ENCODE measurements at regions not wholly inside any gene's neighbourhood (a gene's known extent, or its start where the extent isn't known, plus 50 kb on each side); places are given as distances from the start of the nearest gene placed in this dataset.

- Histone ChIP-seq H3K4me3 (ENCODE audit: low read depth, low read length) (no peak overlapping the region), H3K36me3 (ENCODE audit: control insufficient read depth, insufficient read depth, low read length) (no peaks in the 10 kb centered on the region), H3K27me3 (ENCODE audit: control insufficient read depth, insufficient read depth, low read length) (no peaks in the 10 kb centered on the region; the same call in 1 of the 2 replicates)
- no peak for TF ChIP-seq CTCF (IDR thresholded peaks at IDR 0.05; ENCODE audit: insufficient read depth, low read depth, low read length)
- CTCF ChIA-PET = no interaction called here
- no peak for DNase-seq (ENCODE audit: low read depth)
- POLR2A ChIA-PET = no interaction called here
Measured at GRCh38 chr6:85163156-85164080, 286.5 kb upstream of the NT5E start.

GRCh38 chr6:85157311-85157710, 292.6 kb upstream of the NT5E start:
- H3K4me3 ChIP-seq (ENCODE audit: low read depth, low read length) = no peak overlapping the region
- H3K27me3 ChIP-seq (ENCODE audit: control insufficient read depth, insufficient read depth, low read length) = no peaks in the 10 kb centered on the region
- CTCF ChIA-PET = no interaction called here
- TF ChIP-seq CTCF (IDR thresholded peaks at IDR 0.05; ENCODE audit: insufficient read depth, low read depth, low read length) = no peak
- H3K36me3 ChIP-seq (ENCODE audit: control insufficient read depth, insufficient read depth, low read length) = no peaks in the 10 kb centered on the region
- POLR2A ChIA-PET = no interaction called here
- peak; percentile 7 for DNase-seq (ENCODE audit: low read depth)

GRCh38 chr6:85143676-85144075, 306.2 kb upstream of the NT5E start:
- ChIA-PET CTCF (no interaction called here), POLR2A (no interaction called here)
- no peaks in the 10 kb centered on the region for H3K27me3 ChIP-seq (ENCODE audit: control insufficient read depth, insufficient read depth, low read length)
- H3K36me3 ChIP-seq (ENCODE audit: control insufficient read depth, insufficient read depth, low read length) = no peaks in the 10 kb centered on the region
- H3K4me3 ChIP-seq (ENCODE audit: low read depth, low read length) = no peak overlapping the region
- no peak for DNase-seq (ENCODE audit: low read depth)
- no peak for TF ChIP-seq CTCF (IDR thresholded peaks at IDR 0.05; ENCODE audit: insufficient read depth, low read depth, low read length)

- no peak for DNase-seq (ENCODE audit: low read depth)
- no peak for TF ChIP-seq CTCF (IDR thresholded peaks at IDR 0.05; ENCODE audit: insufficient read depth, low read depth, low read length)
- ChIA-PET CTCF (no interaction called here), POLR2A (no interaction called here)
- H3K27me3 ChIP-seq (ENCODE audit: control insufficient read depth, insufficient read depth, low read length) = no peaks in the 10 kb centered on the region
- no peaks in the 10 kb centered on the region for H3K36me3 ChIP-seq (ENCODE audit: control insufficient read depth, insufficient read depth, low read length)
- no peak overlapping the region for H3K4me3 ChIP-seq (ENCODE audit: low read depth, low read length)
Measured at GRCh38 chr6:85137865-85138264, 312.0 kb upstream of the NT5E start.

- ChIA-PET POLR2A (no interaction called here), CTCF (interaction anchor here (1.3 kb wide), 1 partner anchor 10 kb away, joined by 4 read pairs; no protein-coding TSS in a partner anchor)
- Histone ChIP-seq H3K36me3 (ENCODE audit: control insufficient read depth, insufficient read depth, low read length) (no peaks in the 10 kb centered on the region), H3K27me3 (ENCODE audit: control insufficient read depth, insufficient read depth, low read length) (no peaks in the 10 kb centered on the region), H3K4me3 (ENCODE audit: low read depth, low read length) (no peak overlapping the region)
- TF ChIP-seq CTCF (IDR thresholded peaks at IDR 0.05; ENCODE audit: insufficient read depth, low read depth, low read length) = no peak
- DNase-seq (ENCODE audit: low read depth) = no peak
Measured at GRCh38 chr6:85136310-85136709, 313.6 kb upstream of the NT5E start.

All from BJ (cell line).